ENCODE measurements at regions not wholly inside any gene's neighbourhood (a gene's known extent, or its start where the extent isn't known, plus 50 kb on each side); places are given as distances from the start of the nearest gene placed in this dataset.

DNA sequence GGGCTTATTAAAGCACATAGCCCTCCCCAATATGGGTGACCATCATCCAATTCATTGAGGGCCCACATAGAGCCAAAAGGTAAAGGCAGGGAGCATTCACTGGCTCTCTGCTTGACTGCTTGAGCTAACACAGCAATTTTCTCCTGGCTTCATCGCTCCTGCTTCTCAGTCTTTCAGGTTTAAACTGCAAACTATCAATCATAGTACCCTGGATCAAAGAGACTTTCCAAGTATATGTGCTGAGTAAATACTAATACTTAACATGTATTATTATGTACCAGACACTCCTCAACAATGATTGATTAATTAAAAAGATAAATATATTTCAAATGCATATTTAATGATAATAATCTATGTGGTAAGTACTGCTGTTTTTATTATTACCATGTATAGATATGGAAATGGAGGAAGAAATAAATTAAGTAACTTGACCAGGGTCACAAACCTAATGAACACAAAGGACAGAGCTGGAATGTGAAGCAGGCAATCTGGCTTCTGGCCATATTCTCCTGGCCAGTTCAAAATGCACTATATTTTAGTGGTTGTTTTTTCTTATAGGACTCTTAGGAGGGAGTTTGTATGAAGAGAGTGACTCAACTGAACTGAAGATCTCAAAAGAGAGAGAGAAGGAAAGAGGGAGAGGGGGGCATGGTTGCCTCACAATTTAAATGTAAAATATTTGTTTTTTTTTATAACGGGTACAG is 1197.3 kb downstream of the TECRL start:
- no peak overlapping the region for H3K4me3 Mint-ChIP-seq
- no peaks in the 10 kb centered on the region for H3K79me2 ChIP-seq (replicated peaks; ENCODE audit: insufficient read depth)
- no peaks in the 10 kb centered on the region for H3K27me3 ChIP-seq (ENCODE audit: insufficient read depth)
- ATAC-seq (no peak), DNase-seq (ENCODE audit: low spot score) (no peak)
- H3K4me1 ChIP-seq (ENCODE audit: insufficient read depth): no peaks in the 10 kb centered on the region
- no peaks in the 10 kb centered on the region for H3K27me3 Mint-ChIP-seq (ENCODE audit: insufficient read depth, low read depth, poor library complexity)
- H4K20me1 ChIP-seq (replicated peaks; ENCODE audit: insufficient read depth): no peaks in the 10 kb centered on the region
- peaks cover 6% of the 10 kb centered on the region; the same call in 1 of the 3 replicates for H3K36me3 Mint-ChIP-seq (ENCODE audit: low read depth)
- TF ChIP-seq ZNF331 (CRISPR knock-in tag; IDR thresholded peaks at IDR 0.05; ENCODE audit: low read depth) (no peak), POLR2AphosphoS5 (IDR thresholded peaks at IDR 0.05; ENCODE audit: low read depth) (no peak)
- TF ChIP-seq, protein P1, sequence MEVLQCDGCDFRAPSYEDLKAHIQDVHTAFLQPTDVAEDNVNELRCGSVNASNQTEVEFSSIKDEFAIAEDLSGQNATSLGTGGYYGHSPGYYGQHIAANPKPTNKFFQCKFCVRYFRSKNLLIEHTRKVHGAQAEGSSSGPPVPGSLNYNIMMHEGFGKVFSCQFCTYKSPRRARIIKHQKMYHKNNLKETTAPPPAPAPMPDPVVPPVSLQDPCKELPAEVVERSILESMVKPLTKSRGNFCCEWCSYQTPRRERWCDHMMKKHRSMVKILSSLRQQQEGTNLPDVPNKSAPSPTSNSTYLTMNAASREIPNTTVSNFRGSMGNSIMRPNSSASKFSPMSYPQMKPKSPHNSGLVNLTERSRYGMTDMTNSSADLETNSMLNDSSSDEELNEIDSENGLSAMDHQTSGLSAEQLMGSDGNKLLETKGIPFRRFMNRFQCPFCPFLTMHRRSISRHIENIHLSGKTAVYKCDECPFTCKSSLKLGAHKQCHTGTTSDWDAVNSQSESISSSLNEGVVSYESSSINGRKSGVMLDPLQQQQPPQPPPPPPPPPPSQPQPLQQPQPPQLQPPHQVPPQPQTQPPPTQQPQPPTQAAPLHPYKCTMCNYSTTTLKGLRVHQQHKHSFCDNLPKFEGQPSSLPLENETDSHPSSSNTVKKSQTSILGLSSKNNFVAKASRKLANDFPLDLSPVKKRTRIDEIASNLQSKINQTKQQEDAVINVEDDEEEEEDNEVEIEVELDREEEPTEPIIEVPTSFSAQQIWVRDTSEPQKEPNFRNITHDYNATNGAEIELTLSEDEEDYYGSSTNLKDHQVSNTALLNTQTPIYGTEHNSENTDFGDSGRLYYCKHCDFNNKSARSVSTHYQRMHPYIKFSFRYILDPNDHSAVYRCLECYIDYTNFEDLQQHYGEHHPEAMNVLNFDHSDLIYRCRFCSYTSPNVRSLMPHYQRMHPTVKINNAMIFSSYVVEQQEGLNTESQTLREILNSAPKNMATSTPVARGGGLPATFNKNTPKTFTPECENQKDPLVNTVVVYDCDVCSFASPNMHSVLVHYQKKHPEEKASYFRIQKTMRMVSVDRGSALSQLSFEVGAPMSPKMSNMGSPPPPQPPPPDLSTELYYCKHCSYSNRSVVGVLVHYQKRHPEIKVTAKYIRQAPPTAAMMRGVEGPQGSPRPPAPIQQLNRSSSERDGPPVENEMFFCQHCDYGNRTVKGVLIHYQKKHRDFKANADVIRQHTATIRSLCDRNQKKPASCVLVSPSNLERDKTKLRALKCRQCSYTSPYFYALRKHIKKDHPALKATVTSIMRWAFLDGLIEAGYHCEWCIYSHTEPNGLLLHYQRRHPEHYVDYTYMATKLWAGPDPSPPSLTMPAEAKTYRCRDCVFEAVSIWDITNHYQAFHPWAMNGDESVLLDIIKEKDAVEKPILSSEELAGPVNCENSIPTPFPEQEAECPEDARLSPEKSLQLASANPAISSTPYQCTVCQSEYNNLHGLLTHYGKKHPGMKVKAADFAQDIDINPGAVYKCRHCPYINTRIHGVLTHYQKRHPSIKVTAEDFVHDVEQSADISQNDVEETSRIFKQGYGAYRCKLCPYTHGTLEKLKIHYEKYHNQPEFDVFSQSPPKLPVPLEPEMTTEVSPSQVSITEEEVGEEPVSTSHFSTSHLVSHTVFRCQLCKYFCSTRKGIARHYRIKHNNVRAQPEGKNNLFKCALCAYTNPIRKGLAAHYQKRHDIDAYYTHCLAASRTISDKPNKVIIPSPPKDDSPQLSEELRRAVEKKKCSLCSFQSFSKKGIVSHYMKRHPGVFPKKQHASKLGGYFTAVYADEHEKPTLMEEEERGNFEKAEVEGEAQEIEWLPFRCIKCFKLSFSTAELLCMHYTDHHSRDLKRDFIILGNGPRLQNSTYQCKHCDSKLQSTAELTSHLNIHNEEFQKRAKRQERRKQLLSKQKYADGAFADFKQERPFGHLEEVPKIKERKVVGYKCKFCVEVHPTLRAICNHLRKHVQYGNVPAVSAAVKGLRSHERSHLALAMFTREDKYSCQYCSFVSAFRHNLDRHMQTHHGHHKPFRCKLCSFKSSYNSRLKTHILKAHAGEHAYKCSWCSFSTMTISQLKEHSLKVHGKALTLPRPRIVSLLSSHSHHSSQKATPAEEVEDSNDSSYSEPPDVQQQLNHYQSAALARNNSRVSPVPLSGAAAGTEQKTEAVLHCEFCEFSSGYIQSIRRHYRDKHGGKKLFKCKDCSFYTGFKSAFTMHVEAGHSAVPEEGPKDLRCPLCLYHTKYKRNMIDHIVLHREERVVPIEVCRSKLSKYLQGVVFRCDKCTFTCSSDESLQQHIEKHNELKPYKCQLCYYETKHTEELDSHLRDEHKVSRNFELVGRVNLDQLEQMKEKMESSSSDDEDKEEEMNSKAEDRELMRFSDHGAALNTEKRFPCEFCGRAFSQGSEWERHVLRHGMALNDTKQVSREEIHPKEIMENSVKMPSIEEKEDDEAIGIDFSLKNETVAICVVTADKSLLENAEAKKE (CRISPR knock-in tag; IDR thresholded peaks at IDR 0.05): no peak
- no peaks in the 10 kb centered on the region for H3F3A ChIP-seq (replicated peaks; ENCODE audit: low read depth)
- no peak overlapping the region; the same call in 1 of the 2 replicates for H3K27ac Mint-ChIP-seq
- H3K36me3 ChIP-seq (ENCODE audit: insufficient read depth): no peaks in the 10 kb centered on the region
- H3K9me2 ChIP-seq (ENCODE audit: insufficient read depth): 0 out of 2 replicates have a peak, but pooled peaks cover 3% of the 10 kb centered on the region
- H3K4me3 ChIP-seq: no peak overlapping the region
- no peaks in the 10 kb centered on the region for H3K4me1 Mint-ChIP-seq
- H3K27ac ChIP-seq (ENCODE audit: low read depth): no peak overlapping the region
- no peak overlapping the region for H3K4me2 ChIP-seq
- H3K9me3 Mint-ChIP-seq: peaks cover 24% of the 10 kb centered on the region
- H2AFZ ChIP-seq: no peak overlapping the region

GRCh38 chr4:63211375-63211774 is 1197.9 kb downstream of the TECRL start:
- Histone ChIP-seq H3K4me3 (no peak overlapping the region), H3F3A (replicated peaks; ENCODE audit: low read depth) (no peaks in the 10 kb centered on the region), H3K27me3 (ENCODE audit: insufficient read depth) (no peaks in the 10 kb centered on the region), H3K4me2 (no peak overlapping the region), H3K9me2 (ENCODE audit: insufficient read depth) (0 out of 2 replicates have a peak, but pooled peaks cover 3% of the 10 kb centered on the region), H3K36me3 (ENCODE audit: insufficient read depth) (no peaks in the 10 kb centered on the region), H3K27ac (ENCODE audit: low read depth) (no peak overlapping the region), H3K4me1 (ENCODE audit: insufficient read depth) (no peaks in the 10 kb centered on the region), H4K20me1 (replicated peaks; ENCODE audit: insufficient read depth) (no peaks in the 10 kb centered on the region), H2AFZ (no peak overlapping the region), H3K79me2 (replicated peaks; ENCODE audit: insufficient read depth) (no peaks in the 10 kb centered on the region)
- peaks cover 6% of the 10 kb centered on the region; the same call in 1 of the 3 replicates for H3K36me3 Mint-ChIP-seq (ENCODE audit: low read depth)
- peaks cover 24% of the 10 kb centered on the region for H3K9me3 Mint-ChIP-seq
- DNase-seq (ENCODE audit: low spot score): no peak
- H3K4me1 Mint-ChIP-seq: no peaks in the 10 kb centered on the region
- no peak overlapping the region for H3K27ac Mint-ChIP-seq
- H3K4me3 Mint-ChIP-seq: no peak overlapping the region
- H3K27me3 Mint-ChIP-seq (ENCODE audit: insufficient read depth, low read depth, poor library complexity): no peaks in the 10 kb centered on the region
- ATAC-seq: no peak
- TF ChIP-seq JUNB (IDR thresholded peaks at IDR 0.05; ENCODE audit: unreplicated experiment) (no peak), ZNF114 (CRISPR knock-in tag; IDR thresholded peaks at IDR 0.05) (no peak), NANOG (IDR thresholded peaks at IDR 0.05; ENCODE audit: borderline replicate concordance) (no peak), POLR2AphosphoS5 (IDR thresholded peaks at IDR 0.05; ENCODE audit: low read depth) (no peak), ZNF331 (CRISPR knock-in tag; IDR thresholded peaks at IDR 0.05; ENCODE audit: low read depth) (no peak), CTCF (conservative IDR thresholded peaks at IDR 0.05; ENCODE audit: low read depth in 2 of 2) (no peak)
- TF ChIP-seq, protein P2, sequence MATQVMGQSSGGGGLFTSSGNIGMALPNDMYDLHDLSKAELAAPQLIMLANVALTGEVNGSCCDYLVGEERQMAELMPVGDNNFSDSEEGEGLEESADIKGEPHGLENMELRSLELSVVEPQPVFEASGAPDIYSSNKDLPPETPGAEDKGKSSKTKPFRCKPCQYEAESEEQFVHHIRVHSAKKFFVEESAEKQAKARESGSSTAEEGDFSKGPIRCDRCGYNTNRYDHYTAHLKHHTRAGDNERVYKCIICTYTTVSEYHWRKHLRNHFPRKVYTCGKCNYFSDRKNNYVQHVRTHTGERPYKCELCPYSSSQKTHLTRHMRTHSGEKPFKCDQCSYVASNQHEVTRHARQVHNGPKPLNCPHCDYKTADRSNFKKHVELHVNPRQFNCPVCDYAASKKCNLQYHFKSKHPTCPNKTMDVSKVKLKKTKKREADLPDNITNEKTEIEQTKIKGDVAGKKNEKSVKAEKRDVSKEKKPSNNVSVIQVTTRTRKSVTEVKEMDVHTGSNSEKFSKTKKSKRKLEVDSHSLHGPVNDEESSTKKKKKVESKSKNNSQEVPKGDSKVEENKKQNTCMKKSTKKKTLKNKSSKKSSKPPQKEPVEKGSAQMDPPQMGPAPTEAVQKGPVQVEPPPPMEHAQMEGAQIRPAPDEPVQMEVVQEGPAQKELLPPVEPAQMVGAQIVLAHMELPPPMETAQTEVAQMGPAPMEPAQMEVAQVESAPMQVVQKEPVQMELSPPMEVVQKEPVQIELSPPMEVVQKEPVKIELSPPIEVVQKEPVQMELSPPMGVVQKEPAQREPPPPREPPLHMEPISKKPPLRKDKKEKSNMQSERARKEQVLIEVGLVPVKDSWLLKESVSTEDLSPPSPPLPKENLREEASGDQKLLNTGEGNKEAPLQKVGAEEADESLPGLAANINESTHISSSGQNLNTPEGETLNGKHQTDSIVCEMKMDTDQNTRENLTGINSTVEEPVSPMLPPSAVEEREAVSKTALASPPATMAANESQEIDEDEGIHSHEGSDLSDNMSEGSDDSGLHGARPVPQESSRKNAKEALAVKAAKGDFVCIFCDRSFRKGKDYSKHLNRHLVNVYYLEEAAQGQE (IDR thresholded peaks at IDR 0.05; ENCODE audit: unreplicated experiment): no peak
